Sigmoid colon (tissue), 6 donors: ENCODE measurements at regions not wholly inside any gene's neighbourhood (a gene's known extent, or its start where the extent isn't known, plus 50 kb on each side); places are given as distances from the start of the nearest gene placed in this dataset.

Experiments
- DNase-seq: peaks from one replicate; pipeline ENCODE4 v3.0.0-alpha.2; 2019
- H3K27ac ChIP-seq, 4 donors: fragments of 200-600 bp; sonication (generic); one replicate each; pipeline ENCODE4 v1.5.1; 2016 to 2019; ENCODE audit warnings: mild to moderate bottlenecking in 1 of 4
- H3K27me3 ChIP-seq, 3 donors: fragments of 200-600 bp; sonication (generic); one replicate each; pipeline ENCODE4 v1.5.1; 2019; ENCODE audit warnings: mild to moderate bottlenecking in 1 of 3
- H3K36me3 ChIP-seq, 4 donors: fragments of 200-600 bp; sonication (generic); one replicate each; pipeline ENCODE4 v1.5.1; 2016 to 2019
- H3K4me1 ChIP-seq, 4 donors: fragments of 200-600 bp; sonication (generic); one replicate each; pipeline ENCODE4 v1.5.1; 2017 to 2019
- H3K4me3 ChIP-seq, 4 donors: fragments of 200-600 bp; sonication (generic); one replicate each; pipeline ENCODE4 v1.5.1; 2017 to 2019; ENCODE audit warnings: mild to moderate bottlenecking in 2 of 4, moderate library complexity in 1 of 4
- H3K9me3 ChIP-seq, 4 donors: fragments of 200-600 bp in 3 of 4; sonication (generic) in 3 of 4; one replicate each; pipeline versions ENCODE4 v1.5.1 to v1.6.1; 2013 to 2019
- CTCF ChIP-seq, 4 experiments: fragments of 450-650 bp in 3 of 4; fragments of 200-600 bp in 1 of 4; IDR thresholded peaks; one replicate each; pipeline ENCODE4 v1.5.1; 2016 to 2019; ENCODE audit warnings: antibody characterized with exemption in 4 of 4, mild to moderate bottlenecking in 3 of 4, moderate library complexity in 2 of 4
- EP300 ChIP-seq, 4 donors: sonication (generic); formaldehyde crosslinking; IDR thresholded peaks; one replicate each; pipeline ENCODE4 v1.6.1; 2017; ENCODE audit warnings: antibody characterized with exemption in 4 of 4
- POLR2A ChIP-seq, 2 donors: fragments of 450-650 bp; IDR thresholded peaks; one replicate each; pipeline ENCODE4 v1.6.1; 2016; ENCODE audit warnings: antibody characterized with exemption in 2 of 2, mild to moderate bottlenecking in 2 of 2, moderate library complexity in 2 of 2
- POLR2AphosphoS5 ChIP-seq, 4 donors: sonication (generic); formaldehyde crosslinking; IDR thresholded peaks; one replicate each; pipeline ENCODE4 v1.6.1; 2017; ENCODE audit warnings: antibody characterized with exemption in 4 of 4
- WGBS, 2 donors: extraction: QIAGEN DNeasy Blood & Tissue Kit; methylation state at CpG; one replicate each; pipeline ENCODE4 v1.1.7; 2013; 5-methylcytosine and 5-hydroxymethylcytosine counted together
- intact Hi-C: fragments of 100-400 bp; cut with DNase I; formaldehyde crosslinking; loops from one replicate; pipeline ENCODE4 v1.15.1; 2023
- donor health status: healthy with polysubstance abuse.
- donor health status: healthy.

- Histone ChIP-seq H3K4me1 (peaks cover 0 to 12% (median 11%) of the 10 kb centered on the region in 4 donors), H3K27ac (no peak overlapping the region), H3K9me3 (no peaks in the 10 kb centered on the region), H3K4me3 (no peak overlapping the region), H3K27me3 (no peaks in the 10 kb centered on the region), H3K36me3 (peaks cover 0 to 5% (median 0%) of the 10 kb centered on the region in 4 donors)
- no peak for DNase-seq
- 92 to 95% methylated on average over 11 of the region's 11 CpGs for WGBS, 2 donors
- intact Hi-C loops: no loop called here
- TF ChIP-seq POLR2A (IDR thresholded peaks at IDR 0.05) (no peak), POLR2AphosphoS5 (IDR thresholded peaks at IDR 0.05) (no peak), EP300 (IDR thresholded peaks at IDR 0.05) (no peak), CTCF (IDR thresholded peaks at IDR 0.05) (no peak)
Observed at GRCh38 chr17:83005639-83006038, 73.8 kb upstream of the METRNL start.

GRCh38 chr17:83006515-83007455, 72.6 kb upstream of the METRNL start:
- peak overlapping the region in 1 of 4 donors; percentile 12 for H3K27ac ChIP-seq
- TF ChIP-seq EP300 (IDR thresholded peaks at IDR 0.05): no peak
- TF ChIP-seq CTCF (IDR thresholded peaks at IDR 0.05): no peak
- no peak for TF ChIP-seq POLR2A (IDR thresholded peaks at IDR 0.05)
- TF ChIP-seq POLR2AphosphoS5 (IDR thresholded peaks at IDR 0.05): no peak
- 90 to 94% methylated on average over 38 of the region's 38 CpGs for WGBS, 2 donors
- H3K9me3 ChIP-seq: no peaks in the 10 kb centered on the region
- DNase-seq: no peak
- no peaks in the 10 kb centered on the region for H3K27me3 ChIP-seq
- peak overlapping the region in 1 of 4 donors; percentile 2 for H3K4me3 ChIP-seq
- peaks cover 0 to 5% (median 0%) of the 10 kb centered on the region in 4 donors for H3K36me3 ChIP-seq
- peaks cover 0 to 12% (median 11%) of the 10 kb centered on the region in 4 donors for H3K4me1 ChIP-seq
- intact Hi-C loops: no loop called here

- no peak overlapping the region for H3K27ac ChIP-seq
- DNase-seq: peak; percentile 34
- peaks cover 0 to 12% (median 11%) of the 10 kb centered on the region in 4 donors for H3K4me1 ChIP-seq
- no peaks in the 10 kb centered on the region for H3K27me3 ChIP-seq
- no peaks in the 10 kb centered on the region for H3K9me3 ChIP-seq
- intact Hi-C loops: no loop called here
- peaks cover 0 to 5% (median 0%) of the 10 kb centered on the region in 4 donors for H3K36me3 ChIP-seq
- WGBS, 2 donors: 90 to 95% methylated on average over 33 of the region's 33 CpGs
- TF ChIP-seq CTCF (IDR thresholded peaks at IDR 0.05) (no peak), EP300 (IDR thresholded peaks at IDR 0.05) (no peak), POLR2A (IDR thresholded peaks at IDR 0.05) (no peak), POLR2AphosphoS5 (IDR thresholded peaks at IDR 0.05) (no peak)
- no peak overlapping the region for H3K4me3 ChIP-seq
Observed at GRCh38 chr17:83007504-83008185, 71.8 kb upstream of the METRNL start.

GRCh38 chr17:83008186-83008510, 71.3 kb upstream of the METRNL start:
- H3K27me3 ChIP-seq: no peaks in the 10 kb centered on the region
- no peak overlapping the region for H3K27ac ChIP-seq
- peaks cover 0 to 12% (median 11%) of the 10 kb centered on the region in 4 donors for H3K4me1 ChIP-seq
- no peaks in the 10 kb centered on the region for H3K9me3 ChIP-seq
- peaks cover 0 to 5% (median 0%) of the 10 kb centered on the region in 4 donors for H3K36me3 ChIP-seq
- no peak for DNase-seq
- no peak overlapping the region for H3K4me3 ChIP-seq
- 90 to 98% methylated on average over 9 of the region's 9 CpGs for WGBS, 2 donors
- intact Hi-C loops: no loop called here
- TF ChIP-seq POLR2A (IDR thresholded peaks at IDR 0.05) (no peak), CTCF (IDR thresholded peaks at IDR 0.05) (no peak), POLR2AphosphoS5 (IDR thresholded peaks at IDR 0.05) (no peak)
